Body of pancreas (tissue), 4 donors: ENCODE measurements at regions not wholly inside any gene's neighbourhood (a gene's known extent, or its start where the extent isn't known, plus 50 kb on each side); places are given as distances from the start of the nearest gene placed in this dataset.

Experiments used
- ATAC-seq: fragments of 150-250 bp; one replicate; pipeline ENCODE4 v1.9.1; 2016
- DNase-seq, 4 donors: peaks; one replicate each; pipeline ENCODE4 v3.0.0-alpha.2; 2019
- H3K27ac ChIP-seq, 4 donors: fragments of 200-600 bp; sonication (generic); 1 replicate in 3 of 4; 2 replicates in 1 of 4; pipeline versions ENCODE4 v1.5.1 to v1.6.1; 2016 to 2019; ENCODE audit warnings: mild to moderate bottlenecking in 1 of 4, mixed read lengths in 1 of 4, moderate library complexity in 1 of 4
- H3K27me3 ChIP-seq, 2 donors: fragments of 200-600 bp; sonication (generic); one replicate each; pipeline ENCODE4 v1.6.0; 2016; ENCODE audit warnings: mild to moderate bottlenecking in 1 of 2
- H3K36me3 ChIP-seq, 2 donors: fragments of 200-600 bp; sonication (generic); replicated peaks in 1 of 2; 2 replicates each; pipeline ENCODE4 v1.5.1; 2016; ENCODE audit warnings: low read depth in 2 of 2; ENCODE audit not compliant: insufficient read depth in 1 of 2
- H3K4me1 ChIP-seq: fragments of 200-600 bp; sonication (generic); one replicate; pipeline ENCODE4 v1.6.0; 2016
- H3K4me3 ChIP-seq, 2 donors: fragments of 200-600 bp; sonication (generic); 1 replicate in 1 of 2; 2 replicates in 1 of 2; pipeline ENCODE4 v1.5.1; 2016 to 2019
- H3K9me3 ChIP-seq, 3 donors: fragments of 200-600 bp; sonication (generic); 1 replicate in 2 of 3; 2 replicates in 1 of 3; pipeline ENCODE4 v1.5.1; 2016
- CTCF ChIP-seq, 7 experiments: fragments of 450-650 bp in 4 of 7; fragments of 200-600 bp in 3 of 7; sonication (generic) in 3 of 7; IDR thresholded peaks; one replicate each; pipeline ENCODE4 v1.5.1; 2016 to 2019; ENCODE audit warnings: antibody characterized with exemption in 7 of 7
- POLR2A ChIP-seq, 3 donors: fragments of 450-650 bp; IDR thresholded peaks; one replicate each; pipeline ENCODE4 v1.6.1; 2016; ENCODE audit warnings: antibody characterized with exemption in 3 of 3, mild to moderate bottlenecking in 2 of 3
- whole genome bisulfite sequencing, 2 donors: methylation state at CpG; one replicate each; pipeline ENCODE4 v1.1.5; 2017; 5-methylcytosine and 5-hydroxymethylcytosine counted together
- intact Hi-C: fragments of 100-400 bp; cut with DNase I; formaldehyde crosslinking; loops from one replicate; pipeline ENCODE4 v1.15.1; 2023

GRCh38 chr9:7710686-7711085, 88.9 kb downstream of the DMAC1 start:
- Histone ChIP-seq H3K27ac (no peak overlapping the region), H3K36me3 (no peaks in the 10 kb centered on the region), H3K4me3 (no peak overlapping the region), H3K9me3 (peaks cover 0 to 3% (median 0%) of the 10 kb centered on the region in 3 donors), H3K27me3 (no peaks in the 10 kb centered on the region), H3K4me1 (no peaks in the 10 kb centered on the region)
- intact Hi-C loops, result no loop called here
- ATAC-seq (no peak), DNase-seq (no peak)
- no peak for TF ChIP-seq CTCF (IDR thresholded peaks at IDR 0.05)
- no peak for TF ChIP-seq POLR2A (IDR thresholded peaks at IDR 0.05)

GRCh38 chr9:7707934-7708333, 91.6 kb downstream of the DMAC1 start:
- Histone ChIP-seq H3K9me3 (peaks cover 0 to 3% (median 0%) of the 10 kb centered on the region in 3 donors), H3K4me1 (no peaks in the 10 kb centered on the region), H3K27me3 (no peaks in the 10 kb centered on the region), H3K27ac (no peak overlapping the region), H3K4me3 (no peak overlapping the region), H3K36me3 (no peaks in the 10 kb centered on the region)
- no peak for ATAC-seq
- intact Hi-C loops, result no loop called here
- DNase-seq, result no peak
- TF ChIP-seq CTCF (IDR thresholded peaks at IDR 0.05) (no peak), POLR2A (IDR thresholded peaks at IDR 0.05) (no peak)
- WGBS, 2 donors, result 79 to 83% methylated on average over 4 of the region's 4 CpGs

GRCh38 chr9:7704543-7704942, 95.0 kb downstream of the DMAC1 start:
- H3K9me3 ChIP-seq, result peaks cover 0 to 3% (median 0%) of the 10 kb centered on the region in 3 donors
- no peaks in the 10 kb centered on the region for H3K27me3 ChIP-seq
- WGBS, 2 donors, result 27 to 29% methylated on average over 1 of the region's 1 CpG
- H3K27ac ChIP-seq, result no peak overlapping the region
- ATAC-seq (no peak), DNase-seq (no peak)
- H3K36me3 ChIP-seq, result no peaks in the 10 kb centered on the region
- no peaks in the 10 kb centered on the region for H3K4me1 ChIP-seq
- no peak for TF ChIP-seq CTCF (IDR thresholded peaks at IDR 0.05)
- TF ChIP-seq POLR2A (IDR thresholded peaks at IDR 0.05), result no peak
- H3K4me3 ChIP-seq, result no peak overlapping the region
- intact Hi-C loops, result no loop called here

- Histone ChIP-seq H3K27me3 (no peaks in the 10 kb centered on the region), H3K4me3 (no peak overlapping the region), H3K9me3 (no peaks in the 10 kb centered on the region), H3K27ac (no peak overlapping the region), H3K4me1 (no peaks in the 10 kb centered on the region), H3K36me3 (no peaks in the 10 kb centered on the region)
- 42 to 56% methylated on average over 2 of the region's 2 CpGs for WGBS, 2 donors
- DNase-seq (no peak), ATAC-seq (no peak)
- intact Hi-C loops, result no loop called here
- TF ChIP-seq POLR2A (IDR thresholded peaks at IDR 0.05) (no peak), CTCF (IDR thresholded peaks at IDR 0.05) (no peak)
Measured at GRCh38 chr9:7691909-7692308, 107.7 kb downstream of the DMAC1 start.

GRCh38 chr9:7690014-7690413, 109.6 kb downstream of the DMAC1 start:
- TF ChIP-seq CTCF (IDR thresholded peaks at IDR 0.05) (no peak), POLR2A (IDR thresholded peaks at IDR 0.05) (no peak)
- Histone ChIP-seq H3K27me3 (no peaks in the 10 kb centered on the region), H3K36me3 (no peaks in the 10 kb centered on the region), H3K4me1 (no peaks in the 10 kb centered on the region), H3K9me3 (no peaks in the 10 kb centered on the region), H3K27ac (no peak overlapping the region), H3K4me3 (no peak overlapping the region)
- intact Hi-C loops, result no loop called here
- ATAC-seq (no peak), DNase-seq (no peak)
